Erythroblast (primary cell): ENCODE measurements at regions not wholly inside any gene's neighbourhood (a gene's known extent, or its start where the extent isn't known, plus 50 kb on each side); places are given as distances from the start of the nearest gene placed in this dataset.

Source experiments
- DNase-seq, 2 experiments: peaks; one replicate each; lab custom pipeline; 2025; lab: John Stamatoyannopoulos, UW
- GATA1 ChIP-seq: IDR thresholded peaks from 2 replicates; pipeline ENCODE4 v1.6.1; 2011; ENCODE audit warnings: low read depth, mild to moderate bottlenecking, control low read depth, low read length, moderate library complexity
- POLR2A ChIP-seq: IDR thresholded peaks from 2 replicates; pipeline ENCODE4 v1.6.1; 2011; ENCODE audit warnings: mild to moderate bottlenecking, low read length

GRCh38 chr2:188645986-188646385 lies 328.2 kb upstream of the COL3A1 start:
- DNase-seq: no peak
- TF ChIP-seq POLR2A (no peak), GATA1 (no peak)

GRCh38 chr2:188647430-188648070 lies 326.6 kb upstream of the COL3A1 start:
- TF ChIP-seq GATA1: no peak
- no peak for TF ChIP-seq POLR2A
- DNase-seq: no peak

GRCh38 chr2:188659656-188660406 lies 314.3 kb upstream of the COL3A1 start:
- no peak for TF ChIP-seq POLR2A
- no peak for TF ChIP-seq GATA1
- DNase-seq: no peak

GRCh38 chr2:188663301-188663700 lies 310.9 kb upstream of the COL3A1 start:
- DNase-seq: no peak
- TF ChIP-seq POLR2A: no peak
- no peak for TF ChIP-seq GATA1

GRCh38 chr2:188664416-188664815 lies 309.8 kb upstream of the COL3A1 start:
- DNase-seq: no peak
- no peak for TF ChIP-seq GATA1
- no peak for TF ChIP-seq POLR2A

- DNase-seq: no peak
- TF ChIP-seq GATA1: no peak
These were observed 309.1 kb upstream of the COL3A1 start for GRCh38 chr2:188664951-188665595.

- TF ChIP-seq GATA1 (no peak), POLR2A (no peak)
- DNase-seq: no peak
These were observed 308.4 kb upstream of the COL3A1 start for GRCh38 chr2:188665727-188666304.

GRCh38 chr2:188666503-188666902 lies 307.7 kb upstream of the COL3A1 start:
- no peak for DNase-seq
- TF ChIP-seq GATA1 (no peak), POLR2A (no peak)

- TF ChIP-seq GATA1: no peak
- no peak for TF ChIP-seq POLR2A
- no peak for DNase-seq
These were observed 306.0 kb upstream of the COL3A1 start for GRCh38 chr2:188668017-188668680.

GRCh38 chr2:188675391-188676009 lies 298.7 kb upstream of the COL3A1 start:
- no peak for TF ChIP-seq POLR2A
- TF ChIP-seq GATA1: no peak
- no peak for DNase-seq

GRCh38 chr2:188676010-188676400 lies 298.2 kb upstream of the COL3A1 start:
- TF ChIP-seq POLR2A (no peak), GATA1 (no peak)
- DNase-seq: no peak

- TF ChIP-seq POLR2A (no peak), GATA1 (no peak)
- no peak for DNase-seq
These were observed 297.0 kb upstream of the COL3A1 start for GRCh38 chr2:188677142-188677541.

GRCh38 chr2:188678882-188679281 lies 295.3 kb upstream of the COL3A1 start:
- TF ChIP-seq GATA1: no peak
- no peak for TF ChIP-seq POLR2A

More at GRCh38 chr2:188678882-188679281, 295.3 kb upstream of the COL3A1 start:
- no peak for DNase-seq
